SK-N-SH treated with all-trans-retinoic acid at 6 μM for 48 hours (cell line): ENCODE measurements at regions not wholly inside any gene's neighbourhood (a gene's known extent, or its start where the extent isn't known, plus 50 kb on each side); places are given as distances from the start of the nearest gene placed in this dataset.

Experiments used
- ATAC-seq: fragments of 200-7000 bp; cut with Tn5 transposase; 3 replicates; pipeline ENCODE4 v1.9.1; 2020; ENCODE audit warnings: mild to moderate bottlenecking, moderate library complexity
- ARNTL ChIP-seq: fragments of 450-650 bp; formaldehyde crosslinking; IDR thresholded peaks from 2 replicates; pipeline ENCODE4 v1.5.0; 2020; ENCODE audit warnings: low read depth, mild to moderate bottlenecking, moderate library complexity, borderline replicate concordance
- BACH2 ChIP-seq: fragments of 250-450 bp; sonication (Bioruptor Pico); IDR thresholded peaks from 2 replicates; pipeline ENCODE4 v1.9.0; 2021; ENCODE audit warnings: mild to moderate bottlenecking, borderline replicate concordance
- CREB5 ChIP-seq: fragments of 250-450 bp; sonication (Bioruptor Pico); IDR thresholded peaks from 2 replicates; pipeline ENCODE4 v1.5.1; 2020; ENCODE audit warnings: low read depth, mild to moderate bottlenecking, moderate library complexity
- CSRNP3 ChIP-seq: fragments of 250-450 bp; sonication (Bioruptor Pico); IDR thresholded peaks from 2 replicates; pipeline ENCODE4 v1.5.1; 2021; ENCODE audit warnings: mild to moderate bottlenecking, moderate library complexity
- ESRRG ChIP-seq: fragments of 250-450 bp; sonication (Bioruptor Pico); IDR thresholded peaks from 2 replicates; pipeline ENCODE4 v1.6.1; 2021; ENCODE audit warnings: mild to moderate bottlenecking
- GLIS3 ChIP-seq: fragments of 250-450 bp; sonication (Bioruptor Pico); IDR thresholded peaks from 2 replicates; pipeline ENCODE4 v1.5.0; 2020; ENCODE audit warnings: mild to moderate bottlenecking, moderate library complexity
- ISL1 ChIP-seq: fragments of 250-450 bp; sonication (Bioruptor Pico); IDR thresholded peaks from 2 replicates; pipeline ENCODE4 v2.1.2; 2022; ENCODE audit warnings: mild to moderate bottlenecking, moderate library complexity
- OSR1 ChIP-seq: fragments of 250-450 bp; sonication (Bioruptor Pico); IDR thresholded peaks from 2 replicates; pipeline ENCODE4 v1.8.0; 2022; ENCODE audit warnings: moderate library complexity, mild to moderate bottlenecking, inconsistent platforms
- PATZ1 ChIP-seq: fragments of 250-450 bp; sonication (Bioruptor Pico); IDR thresholded peaks from 2 replicates; pipeline ENCODE4 v1.8.0; 2020; ENCODE audit warnings: mild to moderate bottlenecking, moderate library complexity, borderline replicate concordance
- POU6F1 ChIP-seq: fragments of 250-450 bp; sonication (Bioruptor Pico); IDR thresholded peaks from 2 replicates; pipeline ENCODE4 v1.8.0; 2021; ENCODE audit warnings: low read depth, mild to moderate bottlenecking, moderate library complexity, borderline replicate concordance
- PPARA ChIP-seq: fragments of 250-450 bp; sonication (Bioruptor Pico); IDR thresholded peaks from 2 replicates; pipeline ENCODE4 v1.5.0; 2020; ENCODE audit warnings: mild to moderate bottlenecking, borderline replicate concordance
- RARB ChIP-seq: fragments of 250-450 bp; sonication (Bioruptor Pico); IDR thresholded peaks from 2 replicates; pipeline ENCODE4 v1.8.0; 2021; ENCODE audit warnings: mild to moderate bottlenecking, moderate library complexity
- SNAI2 ChIP-seq: fragments of 250-450 bp; sonication (Bioruptor Pico); IDR thresholded peaks from 2 replicates; pipeline ENCODE4 v1.5.0; 2020; ENCODE audit warnings: mild to moderate bottlenecking, moderate library complexity
- TCF4 ChIP-seq: fragments of 250-450 bp; sonication (Bioruptor Pico); IDR thresholded peaks from 2 replicates; pipeline ENCODE4 v1.8.0; 2021; ENCODE audit warnings: mild to moderate bottlenecking, moderate library complexity, borderline replicate concordance
- TOX ChIP-seq: fragments of 250-450 bp; sonication (Bioruptor Pico); IDR thresholded peaks from 2 replicates; pipeline ENCODE4 v1.8.0; 2021; ENCODE audit warnings: mild to moderate bottlenecking, moderate library complexity, borderline replicate concordance
- TSHZ2 ChIP-seq: fragments of 250-450 bp; sonication (Bioruptor Pico); IDR thresholded peaks from 2 replicates; pipeline ENCODE4 v1.5.0; 2020; ENCODE audit warnings: mild to moderate bottlenecking, moderate library complexity
- ZC3H10 ChIP-seq: fragments of 250-450 bp; sonication (Bioruptor Pico); IDR thresholded peaks from 2 replicates; pipeline ENCODE4 v1.5.1; 2021; ENCODE audit warnings: mild to moderate bottlenecking, moderate library complexity
- ZFP30 ChIP-seq: fragments of 450-650 bp; formaldehyde crosslinking; IDR thresholded peaks from 2 replicates; pipeline ENCODE4 v1.5.0; 2022; ENCODE audit warnings: mild to moderate bottlenecking, moderate library complexity
- ZNF565 ChIP-seq: fragments of 450-650 bp; formaldehyde crosslinking; conservative IDR thresholded peaks from 2 replicates; pipeline ENCODE4 v1.5.0; 2020; ENCODE audit warnings: low read depth, mild to moderate bottlenecking, moderate library complexity
- ZNF70 ChIP-seq: fragments of 450-650 bp; formaldehyde crosslinking; IDR thresholded peaks from 2 replicates; pipeline ENCODE4 v1.5.0; 2020; ENCODE audit warnings: mild to moderate bottlenecking, moderate library complexity
- ZNF8 ChIP-seq: fragments of 450-650 bp; formaldehyde crosslinking; IDR thresholded peaks from 2 replicates; pipeline ENCODE4 v1.5.0; 2020; ENCODE audit warnings: mild to moderate bottlenecking, moderate library complexity

- ATAC-seq, result no peak
- TF ChIP-seq PPARA (CRISPR knock-in tag) (no peak), ZFP30 (CRISPR knock-in tag) (no peak), TOX (CRISPR knock-in tag) (no peak), OSR1 (CRISPR knock-in tag) (no peak), ZC3H10 (CRISPR knock-in tag) (no peak), POU6F1 (CRISPR knock-in tag) (no peak), ZNF565 (CRISPR knock-in tag) (no peak), PATZ1 (CRISPR knock-in tag) (no peak), CREB5 (CRISPR knock-in tag) (no peak), TSHZ2 (no peak)
These were observed 583.0 kb downstream of the IRS1 start for GRCh38 chr2:226216575-226216974.

GRCh38 chr2:226215902-226216503 is 583.6 kb downstream of the IRS1 start:
- TF ChIP-seq ZFP30 (CRISPR knock-in tag) (no peak), ESRRG (CRISPR knock-in tag) (no peak), PATZ1 (CRISPR knock-in tag) (no peak), ZNF70 (CRISPR knock-in tag) (no peak), ISL1 (CRISPR knock-in tag) (no peak), TCF4 (no peak), BACH2 (CRISPR knock-in tag) (no peak), GLIS3 (no peak), OSR1 (CRISPR knock-in tag) (no peak), TOX (CRISPR knock-in tag) (no peak), ZC3H10 (CRISPR knock-in tag) (no peak), SNAI2 (CRISPR knock-in tag) (no peak), ZNF8 (no peak), CSRNP3 (no peak), ZNF565 (CRISPR knock-in tag) (no peak), TSHZ2 (no peak), RARB (CRISPR knock-in tag) (no peak), ARNTL (CRISPR knock-in tag) (no peak), POU6F1 (CRISPR knock-in tag) (no peak)
- peak; percentile 86 for ATAC-seq
